ENCODE measurements at regions not wholly inside any gene's neighbourhood (a gene's known extent, or its start where the extent isn't known, plus 50 kb on each side); places are given as distances from the start of the nearest gene placed in this dataset.

DNA sequence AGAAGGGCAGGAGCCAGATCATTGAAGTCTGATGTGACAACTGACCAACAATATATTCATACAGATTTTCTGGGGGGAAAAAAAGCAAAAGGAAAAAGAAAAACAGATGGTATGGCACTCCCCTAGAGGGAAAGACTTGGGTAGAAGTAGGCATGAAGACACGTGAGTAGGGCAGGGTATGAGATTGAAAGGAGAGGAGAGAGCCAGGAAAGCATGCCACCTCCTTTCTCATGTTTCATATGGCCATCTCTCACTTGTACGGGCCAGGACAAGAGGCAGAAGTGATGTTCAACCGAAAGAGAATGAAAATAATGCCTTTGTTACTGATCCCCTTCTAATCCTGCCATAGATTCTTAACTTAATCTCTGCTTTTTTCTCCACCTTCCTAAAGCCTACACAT, 139.0 kb upstream of the ACTBL2 start:
- ATAC-seq (ENCODE audit: low FRiP score) = no peak
- DNase-seq = no peak
- no peaks in the 10 kb centered on the region for H3K36me3 ChIP-seq (ENCODE audit: control insufficient read depth in 1 of 2, insufficient read depth in 2 of 2, low read length in 1 of 2)
- WGBS, 2 donors = 90 to 95% methylated on average over 3 of the region's 3 CpGs
- H3K4me1 ChIP-seq (ENCODE audit: control insufficient read depth in 1 of 2, insufficient read depth in 2 of 2, low read length in 2 of 2) = peaks cover 0 to 2% of the 10 kb centered on the region in 2 donors
- no peaks in the 10 kb centered on the region for H3K9me3 ChIP-seq (ENCODE audit: control insufficient read depth, low read length)
- no peak overlapping the region for H3K27ac ChIP-seq (ENCODE audit: low read depth in 1 of 2, low read length in 2 of 2)
- no peak overlapping the region for H3K4me3 ChIP-seq (ENCODE audit: low read length in 2 of 2)
- intact Hi-C loops (cut with DNase I) = no loop called here
- H3K27me3 ChIP-seq (ENCODE audit: control insufficient read depth in 1 of 2, insufficient read depth in 2 of 2, low read length in 1 of 2) = no peaks in the 10 kb centered on the region

DNA sequence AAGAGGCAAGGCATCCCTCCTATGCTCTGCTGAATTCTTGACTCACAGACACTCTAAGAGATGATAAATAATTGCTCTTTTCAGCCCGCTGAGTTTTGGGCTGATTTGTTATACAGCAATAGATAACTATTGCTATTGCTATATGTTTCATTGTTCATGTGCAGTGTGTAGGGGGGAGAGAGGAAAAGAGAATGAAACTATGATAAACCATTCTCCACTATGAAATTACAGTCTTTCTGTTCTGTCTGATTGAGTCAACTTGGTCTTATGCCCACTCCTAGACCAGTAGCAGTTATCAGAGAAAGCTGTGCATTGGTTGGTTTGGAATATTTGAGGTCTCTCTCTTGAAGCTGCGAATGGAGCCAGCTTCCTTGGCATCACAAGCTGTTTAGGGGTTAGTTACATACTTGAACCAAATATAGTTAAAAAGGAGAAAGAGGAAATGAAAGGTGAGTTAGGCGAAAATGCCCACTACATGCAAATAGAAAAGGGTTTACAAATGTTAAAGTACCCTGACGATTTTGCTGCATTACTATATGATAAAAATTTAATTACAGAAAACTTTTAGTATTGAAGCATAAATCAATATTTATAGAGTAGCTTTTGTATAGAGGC, 136.3 kb upstream of the ACTBL2 start:
- WGBS, 2 donors = 95% methylated on average over 4 of the region's 4 CpGs
- Histone ChIP-seq H3K27ac (ENCODE audit: low read depth in 1 of 2, low read length in 2 of 2) (no peak overlapping the region), H3K36me3 (ENCODE audit: control insufficient read depth in 1 of 2, insufficient read depth in 2 of 2, low read length in 1 of 2) (no peaks in the 10 kb centered on the region), H3K9me3 (ENCODE audit: control insufficient read depth, low read length) (no peaks in the 10 kb centered on the region), H3K27me3 (ENCODE audit: control insufficient read depth in 1 of 2, insufficient read depth in 2 of 2, low read length in 1 of 2) (no peaks in the 10 kb centered on the region), H3K4me3 (ENCODE audit: low read length in 2 of 2) (no peak overlapping the region), H3K4me1 (ENCODE audit: control insufficient read depth in 1 of 2, insufficient read depth in 2 of 2, low read length in 2 of 2) (no peaks in the 10 kb centered on the region)
- intact Hi-C loops (cut with DNase I) = no loop called here
- ATAC-seq (ENCODE audit: low FRiP score) (no peak), DNase-seq (no peak)

DNA sequence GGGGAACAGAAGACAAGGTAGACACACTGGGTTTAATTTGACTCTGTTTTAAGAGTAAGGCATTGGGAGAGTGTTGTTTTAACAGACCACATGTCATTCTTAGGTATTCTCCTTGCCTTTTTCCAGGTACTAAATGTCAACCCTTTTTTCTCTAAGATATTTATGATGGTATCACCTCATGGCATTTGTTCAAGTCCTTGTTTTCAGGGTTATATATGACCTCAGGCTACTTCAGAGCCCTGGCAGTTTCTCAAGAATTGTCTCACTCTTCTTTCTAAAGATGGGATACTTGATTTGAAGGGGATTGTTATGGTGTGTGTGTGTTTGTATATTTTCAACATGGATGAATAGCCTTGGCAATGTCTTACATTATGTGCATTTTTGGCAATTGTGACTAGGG, 131.1 kb upstream of the ACTBL2 start:
- no peak overlapping the region for H3K4me3 ChIP-seq (ENCODE audit: low read length in 2 of 2)
- H3K36me3 ChIP-seq (ENCODE audit: control insufficient read depth in 1 of 2, insufficient read depth in 2 of 2, low read length in 1 of 2) = no peaks in the 10 kb centered on the region
- intact Hi-C loops (cut with DNase I) = no loop called here
- no peaks in the 10 kb centered on the region for H3K27me3 ChIP-seq (ENCODE audit: control insufficient read depth in 1 of 2, insufficient read depth in 2 of 2, low read length in 1 of 2)
- no peaks in the 10 kb centered on the region for H3K4me1 ChIP-seq (ENCODE audit: control insufficient read depth in 1 of 2, insufficient read depth in 2 of 2, low read length in 2 of 2)
- H3K9me3 ChIP-seq (ENCODE audit: control insufficient read depth, low read length) = no peaks in the 10 kb centered on the region
- no peak overlapping the region for H3K27ac ChIP-seq (ENCODE audit: low read depth in 1 of 2, low read length in 2 of 2)
- no peak for ATAC-seq (ENCODE audit: low FRiP score)
- no peak for DNase-seq

DNA sequence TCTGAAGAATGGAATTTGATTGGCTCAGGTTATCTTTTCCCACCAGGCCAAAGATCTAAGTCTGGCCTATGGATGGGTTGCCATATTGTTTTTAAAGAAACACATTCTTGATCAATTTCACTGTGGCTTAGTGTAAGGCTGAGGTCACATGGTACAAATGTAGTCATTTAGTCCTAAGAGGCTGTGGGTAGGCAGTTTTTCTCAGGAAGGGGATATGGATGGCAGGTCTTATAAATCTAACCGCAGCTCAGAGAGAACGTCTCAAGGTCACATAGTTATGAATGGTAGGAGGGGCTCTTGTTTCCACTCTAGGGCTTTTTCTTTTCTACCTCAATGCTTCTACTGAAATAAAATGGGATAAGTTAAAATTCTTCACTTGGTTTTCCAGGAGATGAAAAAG, 128.6 kb upstream of the ACTBL2 start:
- no peak for ATAC-seq (ENCODE audit: low FRiP score)
- H3K27ac ChIP-seq (ENCODE audit: low read depth in 1 of 2, low read length in 2 of 2) = no peak overlapping the region
- intact Hi-C loops (cut with DNase I) = no loop called here
- no peaks in the 10 kb centered on the region for H3K9me3 ChIP-seq (ENCODE audit: control insufficient read depth, low read length)
- no peak overlapping the region for H3K4me3 ChIP-seq (ENCODE audit: low read length in 2 of 2)
- H3K27me3 ChIP-seq (ENCODE audit: control insufficient read depth in 1 of 2, insufficient read depth in 2 of 2, low read length in 1 of 2) = no peaks in the 10 kb centered on the region
- 95% methylated on average over 2 of the region's 2 CpGs for WGBS, 2 donors
- no peak for DNase-seq
- H3K4me1 ChIP-seq (ENCODE audit: control insufficient read depth in 1 of 2, insufficient read depth in 2 of 2, low read length in 2 of 2) = no peaks in the 10 kb centered on the region
- H3K36me3 ChIP-seq (ENCODE audit: control insufficient read depth in 1 of 2, insufficient read depth in 2 of 2, low read length in 1 of 2) = no peaks in the 10 kb centered on the region

DNA sequence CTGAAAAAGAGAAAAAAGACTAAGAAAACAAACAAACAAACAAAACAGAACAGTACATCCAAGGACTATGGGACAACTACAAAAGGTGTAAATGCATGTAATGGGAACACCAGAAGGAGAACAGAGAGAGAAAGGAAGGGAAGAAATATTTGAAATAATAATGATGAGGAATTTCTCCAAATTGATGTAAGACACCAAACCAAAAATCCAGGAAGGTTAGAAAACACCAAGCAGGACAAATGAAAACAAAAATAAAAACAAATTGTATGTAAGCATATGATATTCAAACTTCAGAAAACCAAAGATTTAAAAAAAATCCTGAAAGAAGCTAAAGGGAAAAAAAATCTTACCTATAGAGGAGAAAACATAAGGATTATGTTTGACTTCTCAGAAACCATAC, 125.9 kb upstream of the ACTBL2 start:
- no peaks in the 10 kb centered on the region for H3K9me3 ChIP-seq (ENCODE audit: control insufficient read depth, low read length)
- no peak overlapping the region for H3K4me3 ChIP-seq (ENCODE audit: low read length in 2 of 2)
- no peaks in the 10 kb centered on the region for H3K36me3 ChIP-seq (ENCODE audit: control insufficient read depth in 1 of 2, insufficient read depth in 2 of 2, low read length in 1 of 2)
- no peaks in the 10 kb centered on the region for H3K4me1 ChIP-seq (ENCODE audit: control insufficient read depth in 1 of 2, insufficient read depth in 2 of 2, low read length in 2 of 2)
- no peak overlapping the region for H3K27ac ChIP-seq (ENCODE audit: low read depth in 1 of 2, low read length in 2 of 2)
- DNase-seq = no peak
- intact Hi-C loops (cut with DNase I) = no loop called here
- no peaks in the 10 kb centered on the region for H3K27me3 ChIP-seq (ENCODE audit: control insufficient read depth in 1 of 2, insufficient read depth in 2 of 2, low read length in 1 of 2)
- no peak for ATAC-seq (ENCODE audit: low FRiP score)

DNA sequence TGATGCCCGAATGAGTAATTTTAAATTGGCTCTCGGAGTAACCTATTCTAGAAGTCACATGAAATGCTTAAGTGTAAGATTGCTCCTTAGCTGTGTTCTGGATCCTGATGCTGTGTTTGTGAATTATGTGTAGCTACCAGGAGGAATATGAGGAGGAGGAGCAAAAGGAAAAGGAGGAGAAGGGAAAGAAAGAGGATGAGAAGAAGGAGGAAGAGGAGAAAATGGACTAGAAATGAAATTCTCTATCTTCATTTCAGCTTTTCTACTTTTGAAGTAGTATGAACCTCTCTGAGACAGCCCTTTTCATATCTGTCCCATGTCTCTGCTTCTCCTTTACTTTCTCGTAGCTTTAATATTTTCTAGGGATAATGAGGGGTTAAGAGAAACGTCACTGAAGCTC, 119.4 kb upstream of the ACTBL2 start:
- 73 to 75% methylated on average over 4 of the region's 4 CpGs for WGBS, 2 donors
- ATAC-seq (ENCODE audit: low FRiP score) = no peak

DNA sequence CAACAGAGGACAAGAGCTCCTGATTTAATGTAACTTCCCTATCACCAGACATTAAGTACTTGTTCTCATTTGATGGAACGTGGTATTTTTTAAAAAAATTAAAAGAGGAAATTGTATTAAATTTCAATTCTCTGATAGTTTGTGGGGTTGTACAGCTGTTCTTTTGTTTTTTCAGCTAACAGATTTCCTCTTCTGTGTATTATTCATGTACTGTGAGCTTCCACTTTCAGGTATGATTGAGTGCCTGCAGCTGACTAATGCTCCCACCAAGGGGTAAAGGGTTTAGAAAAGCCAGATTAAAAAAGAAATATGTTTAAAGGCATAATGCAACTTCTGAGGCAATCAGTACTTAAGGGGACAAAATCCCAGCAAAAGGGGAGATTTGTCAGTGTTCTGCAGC, 117.7 kb upstream of the ACTBL2 start:
- 87 to 91% methylated on average over 1 of the region's 1 CpG for WGBS, 2 donors
- no peaks in the 10 kb centered on the region for H3K36me3 ChIP-seq (ENCODE audit: control insufficient read depth in 1 of 2, insufficient read depth in 2 of 2, low read length in 1 of 2)
- H3K4me1 ChIP-seq (ENCODE audit: control insufficient read depth in 1 of 2, insufficient read depth in 2 of 2, low read length in 2 of 2) = no peaks in the 10 kb centered on the region
- intact Hi-C loops (cut with DNase I) = no loop called here
- H3K9me3 ChIP-seq (ENCODE audit: control insufficient read depth, low read length) = no peaks in the 10 kb centered on the region
- H3K27ac ChIP-seq (ENCODE audit: low read depth in 1 of 2, low read length in 2 of 2) = no peak overlapping the region
- H3K4me3 ChIP-seq (ENCODE audit: low read length in 2 of 2) = no peak overlapping the region
- no peaks in the 10 kb centered on the region for H3K27me3 ChIP-seq (ENCODE audit: control insufficient read depth in 1 of 2, insufficient read depth in 2 of 2, low read length in 1 of 2)
- ATAC-seq (ENCODE audit: low FRiP score) (no peak), DNase-seq (no peak)

More for the DNA sequence above, 119.4 kb upstream of the ACTBL2 start:
- no peaks in the 10 kb centered on the region for H3K4me1 ChIP-seq (ENCODE audit: control insufficient read depth in 1 of 2, insufficient read depth in 2 of 2, low read length in 2 of 2)
- H3K9me3 ChIP-seq (ENCODE audit: control insufficient read depth, low read length) = no peaks in the 10 kb centered on the region
- H3K4me3 ChIP-seq (ENCODE audit: low read length in 2 of 2) = no peak overlapping the region
- no peaks in the 10 kb centered on the region for H3K27me3 ChIP-seq (ENCODE audit: control insufficient read depth in 1 of 2, insufficient read depth in 2 of 2, low read length in 1 of 2)
- intact Hi-C loops (cut with DNase I) = no loop called here
- no peak overlapping the region for H3K27ac ChIP-seq (ENCODE audit: low read depth in 1 of 2, low read length in 2 of 2)
- no peak for DNase-seq
- no peaks in the 10 kb centered on the region for H3K36me3 ChIP-seq (ENCODE audit: control insufficient read depth in 1 of 2, insufficient read depth in 2 of 2, low read length in 1 of 2)

DNA sequence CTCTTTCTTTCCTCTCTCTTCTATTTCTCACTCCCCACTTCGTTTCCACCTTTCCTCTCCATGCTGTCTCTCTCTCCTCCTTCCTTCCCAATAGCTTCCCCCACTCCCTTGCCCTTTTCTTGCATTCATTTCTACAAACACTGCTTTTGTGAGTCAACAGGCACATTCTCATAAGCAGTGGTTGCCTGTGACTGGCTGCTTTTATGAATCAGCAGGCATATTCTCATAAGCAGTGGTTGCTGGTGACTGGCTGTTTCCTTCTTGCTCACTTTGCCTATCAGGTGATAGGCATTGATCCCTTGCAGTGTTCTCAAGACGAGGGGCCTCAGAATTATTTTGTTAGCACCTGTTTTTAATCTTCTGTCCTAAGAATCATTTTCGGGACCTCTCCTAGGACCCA, 116.1 kb upstream of the ACTBL2 start:
- 84 to 88% methylated on average over 3 of the region's 3 CpGs for whole genome bisulfite sequencing, 2 donors
- H3K27ac ChIP-seq (ENCODE audit: low read depth in 1 of 2, low read length in 2 of 2) = no peak overlapping the region
- no peak for ATAC-seq (ENCODE audit: low FRiP score)
- H3K4me1 ChIP-seq (ENCODE audit: control insufficient read depth in 1 of 2, insufficient read depth in 2 of 2, low read length in 2 of 2) = no peaks in the 10 kb centered on the region
- no peaks in the 10 kb centered on the region for H3K9me3 ChIP-seq (ENCODE audit: control insufficient read depth, low read length)
- intact Hi-C loops (cut with DNase I) = no loop called here
- H3K36me3 ChIP-seq (ENCODE audit: control insufficient read depth in 1 of 2, insufficient read depth in 2 of 2, low read length in 1 of 2) = no peaks in the 10 kb centered on the region
- no peaks in the 10 kb centered on the region for H3K27me3 ChIP-seq (ENCODE audit: control insufficient read depth in 1 of 2, insufficient read depth in 2 of 2, low read length in 1 of 2)
- DNase-seq = no peak
- H3K4me3 ChIP-seq (ENCODE audit: low read length in 2 of 2) = no peak overlapping the region

DNA sequence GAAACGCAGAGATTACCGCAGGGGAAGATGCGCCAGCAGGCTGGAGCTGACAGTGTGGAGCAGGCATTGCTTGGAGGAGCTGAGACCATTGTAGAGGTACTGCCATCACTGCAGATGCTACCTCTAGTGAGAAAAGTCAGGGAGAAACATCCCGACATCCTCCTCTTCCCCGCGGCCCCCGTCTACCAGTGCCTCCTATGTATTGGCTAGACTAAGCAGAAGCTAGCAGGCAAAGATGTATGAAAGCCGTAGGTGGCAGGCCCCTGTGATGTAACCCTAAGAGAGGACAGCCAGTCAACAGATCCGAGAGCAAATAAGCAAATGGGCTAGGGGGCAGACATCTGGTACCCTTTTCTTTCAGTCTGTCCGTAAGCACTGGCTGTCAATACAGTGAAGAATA, 115.5 kb upstream of the ACTBL2 start:
- intact Hi-C loops (cut with DNase I) = no loop called here
- DNase-seq = no peak
- Histone ChIP-seq H3K36me3 (ENCODE audit: control insufficient read depth in 1 of 2, insufficient read depth in 2 of 2, low read length in 1 of 2) (no peaks in the 10 kb centered on the region), H3K9me3 (ENCODE audit: control insufficient read depth, low read length) (no peaks in the 10 kb centered on the region), H3K4me3 (ENCODE audit: low read length in 2 of 2) (no peak overlapping the region), H3K4me1 (ENCODE audit: control insufficient read depth in 1 of 2, insufficient read depth in 2 of 2, low read length in 2 of 2) (no peaks in the 10 kb centered on the region), H3K27me3 (ENCODE audit: control insufficient read depth in 1 of 2, insufficient read depth in 2 of 2, low read length in 1 of 2) (no peaks in the 10 kb centered on the region), H3K27ac (ENCODE audit: low read depth in 1 of 2, low read length in 2 of 2) (no peak overlapping the region)
- 93 to 95% methylated on average over 10 of the region's 10 CpGs for WGBS, 2 donors
- ATAC-seq (ENCODE audit: low FRiP score) = no peak

All from aorta (tissue), 5 donors.